Subcutaneous abdominal adipose tissue (tissue), 5 donors: ENCODE measurements at regions not wholly inside any gene's neighbourhood (a gene's known extent, or its start where the extent isn't known, plus 50 kb on each side); places are given as distances from the start of the nearest gene placed in this dataset.
"Not testable (repeated sequence)": the region's sequence is repeated elsewhere in the genome, so short reads cannot be mapped to it uniquely, and the experiment has no call there.

ENCODE experiments used
- H3K27ac ChIP-seq: one replicate; pipeline ENCODE4 v1.7.0; 2013; ENCODE audit warnings: low read depth, mild to moderate bottlenecking, inconsistent platforms, low read length, moderate library complexity
- H3K27me3 ChIP-seq, 5 donors: one replicate each; pipeline ENCODE4 v1.7.0; 2013; ENCODE audit warnings: low read length in 5 of 5, inconsistent platforms in 1 of 5; ENCODE audit not compliant: control insufficient read depth in 5 of 5, insufficient read depth in 4 of 5
- H3K36me3 ChIP-seq, 5 donors: one replicate each; pipeline ENCODE4 v1.7.0; 2013; ENCODE audit warnings: low read length in 5 of 5; ENCODE audit not compliant: control insufficient read depth in 5 of 5, insufficient read depth in 5 of 5
- H3K4me1 ChIP-seq, 5 donors: one replicate each; pipeline ENCODE4 v1.7.0; 2013; ENCODE audit warnings: low read length in 5 of 5, mild to moderate bottlenecking in 3 of 5, moderate library complexity in 1 of 5; ENCODE audit not compliant: control insufficient read depth in 5 of 5, insufficient read depth in 5 of 5
- H3K4me3 ChIP-seq, 5 donors: one replicate each; pipeline ENCODE4 v1.7.0; 2013; ENCODE audit warnings: low read length in 5 of 5, low read depth in 1 of 5
- H3K9ac ChIP-seq, 5 donors: one replicate each; pipeline ENCODE4 v1.7.0; 2013; ENCODE audit warnings: low read length in 5 of 5, mild to moderate bottlenecking in 4 of 5, moderate library complexity in 3 of 5
- H3K9me3 ChIP-seq, 5 donors: one replicate each; pipeline ENCODE4 v1.7.0; 2013; ENCODE audit warnings: low read length in 5 of 5; ENCODE audit not compliant: control insufficient read depth in 5 of 5
- donor health status: healthy.
- donor health status: healthy.
- donor health status: healthy.
- donor health status: healthy.
- donor health status: healthy.

GRCh38 chr18:38790786-38791185 lies 1225.2 kb upstream of the CELF4 start:
- H3K36me3 ChIP-seq, result no peaks in the 10 kb centered on the region
- H3K27ac ChIP-seq, result no peak overlapping the region
- peaks cover 0 to 9% (median 0%) of the 10 kb centered on the region in 5 donors for H3K9me3 ChIP-seq
- H3K4me3 ChIP-seq, result no peak overlapping the region
- H3K9ac ChIP-seq, result no peak overlapping the region
- no peaks in the 10 kb centered on the region for H3K27me3 ChIP-seq
- no peaks in the 10 kb centered on the region for H3K4me1 ChIP-seq

- peaks cover 0 to 9% (median 0%) of the 10 kb centered on the region in 5 donors for H3K9me3 ChIP-seq
- H3K27me3 ChIP-seq, result no peaks in the 10 kb centered on the region
- no peak overlapping the region for H3K4me3 ChIP-seq
Measured at GRCh38 chr18:38790303-38790702, 1224.7 kb upstream of the CELF4 start.

GRCh38 chr18:38789141-38789540 lies 1223.5 kb upstream of the CELF4 start:
- no peak overlapping the region for H3K9ac ChIP-seq
- H3K4me3 ChIP-seq, result no peak overlapping the region
- peaks cover 0 to 9% (median 0%) of the 10 kb centered on the region in 5 donors for H3K9me3 ChIP-seq
- H3K4me1 ChIP-seq, result no peaks in the 10 kb centered on the region
- no peaks in the 10 kb centered on the region for H3K36me3 ChIP-seq
- no peak overlapping the region for H3K27ac ChIP-seq
- no peaks in the 10 kb centered on the region for H3K27me3 ChIP-seq

More at GRCh38 chr18:38790303-38790702, 1224.7 kb upstream of the CELF4 start:
- H3K27ac ChIP-seq, result no peak overlapping the region
- no peaks in the 10 kb centered on the region for H3K4me1 ChIP-seq
- no peaks in the 10 kb centered on the region for H3K36me3 ChIP-seq
- H3K9ac ChIP-seq, result no peak overlapping the region

GRCh38 chr18:38786906-38787305 lies 1221.3 kb upstream of the CELF4 start:
- H3K36me3 ChIP-seq, result no peaks in the 10 kb centered on the region

GRCh38 chr18:38771620-38772019 lies 1206.0 kb upstream of the CELF4 start:
- H3K36me3 ChIP-seq, H3K9me3 ChIP-seq, H3K27ac ChIP-seq, H3K4me3 ChIP-seq, H3K4me1 ChIP-seq, H3K27me3 ChIP-seq, H3K9ac ChIP-seq: not testable (repeated sequence)

More at GRCh38 chr18:38786906-38787305, 1221.3 kb upstream of the CELF4 start:
- H3K9ac ChIP-seq, result no peak overlapping the region
- peaks cover 0 to 9% (median 0%) of the 10 kb centered on the region in 5 donors for H3K9me3 ChIP-seq
- H3K4me3 ChIP-seq, result no peak overlapping the region
- no peaks in the 10 kb centered on the region for H3K4me1 ChIP-seq
- H3K27ac ChIP-seq, result no peak overlapping the region
- H3K27me3 ChIP-seq, result no peaks in the 10 kb centered on the region

GRCh38 chr18:38768504-38768903 lies 1202.9 kb upstream of the CELF4 start:
- Histone ChIP-seq H3K9me3 (peaks cover 0 to 3% (median 0%) of the 10 kb centered on the region in 5 donors), H3K4me3 (no peak overlapping the region), H3K36me3 (no peaks in the 10 kb centered on the region)

GRCh38 chr18:38759457-38759856 lies 1193.9 kb upstream of the CELF4 start:
- H3K4me1 ChIP-seq, result no peaks in the 10 kb centered on the region
- H3K27me3 ChIP-seq, result no peaks in the 10 kb centered on the region
- H3K9me3 ChIP-seq, result no peaks in the 10 kb centered on the region
- no peak overlapping the region for H3K27ac ChIP-seq
- H3K4me3 ChIP-seq, result no peak overlapping the region
- H3K36me3 ChIP-seq, result no peaks in the 10 kb centered on the region
- H3K9ac ChIP-seq, result no peak overlapping the region

More at GRCh38 chr18:38768504-38768903, 1202.9 kb upstream of the CELF4 start:
- H3K4me1 ChIP-seq, result no peaks in the 10 kb centered on the region
- no peak overlapping the region for H3K9ac ChIP-seq
- H3K27me3 ChIP-seq, result no peaks in the 10 kb centered on the region
- H3K27ac ChIP-seq, result no peak overlapping the region

- Histone ChIP-seq H3K36me3 (no peaks in the 10 kb centered on the region), H3K4me3 (no peak overlapping the region), H3K27ac (no peak overlapping the region), H3K9ac (no peak overlapping the region), H3K9me3 (no peaks in the 10 kb centered on the region), H3K27me3 (no peaks in the 10 kb centered on the region), H3K4me1 (no peaks in the 10 kb centered on the region)
Measured at GRCh38 chr18:38756436-38756835, 1190.8 kb upstream of the CELF4 start.

- Histone ChIP-seq H3K9ac (no peak overlapping the region), H3K27me3 (no peaks in the 10 kb centered on the region), H3K27ac (no peak overlapping the region), H3K4me3 (no peak overlapping the region), H3K9me3 (no peaks in the 10 kb centered on the region), H3K36me3 (no peaks in the 10 kb centered on the region), H3K4me1 (no peaks in the 10 kb centered on the region)
Measured at GRCh38 chr18:38752430-38752829, 1186.8 kb upstream of the CELF4 start.

- Histone ChIP-seq H3K27ac (no peak overlapping the region), H3K4me3 (no peak overlapping the region), H3K9ac (no peak overlapping the region), H3K27me3 (no peaks in the 10 kb centered on the region), H3K9me3 (no peaks in the 10 kb centered on the region), H3K4me1 (no peaks in the 10 kb centered on the region), H3K36me3 (no peaks in the 10 kb centered on the region)
Measured at GRCh38 chr18:38751898-38752297, 1186.3 kb upstream of the CELF4 start.

- H3K36me3 ChIP-seq, result no peaks in the 10 kb centered on the region
- H3K9ac ChIP-seq, result no peak overlapping the region
- H3K27me3 ChIP-seq, result no peaks in the 10 kb centered on the region
- H3K9me3 ChIP-seq, result no peaks in the 10 kb centered on the region
- H3K4me1 ChIP-seq, result no peaks in the 10 kb centered on the region
- H3K27ac ChIP-seq, result no peak overlapping the region
- no peak overlapping the region for H3K4me3 ChIP-seq
Measured at GRCh38 chr18:38751211-38751610, 1185.6 kb upstream of the CELF4 start.
